ENCODE measurements at regions not wholly inside any gene's neighbourhood (a gene's known extent, or its start where the extent isn't known, plus 50 kb on each side); places are given as distances from the start of the nearest gene placed in this dataset.

GRCh38 chr17:77381185-77381700, 240.5 kb downstream of the SEC14L1 start:
- no peak for DNase-seq

DNA sequence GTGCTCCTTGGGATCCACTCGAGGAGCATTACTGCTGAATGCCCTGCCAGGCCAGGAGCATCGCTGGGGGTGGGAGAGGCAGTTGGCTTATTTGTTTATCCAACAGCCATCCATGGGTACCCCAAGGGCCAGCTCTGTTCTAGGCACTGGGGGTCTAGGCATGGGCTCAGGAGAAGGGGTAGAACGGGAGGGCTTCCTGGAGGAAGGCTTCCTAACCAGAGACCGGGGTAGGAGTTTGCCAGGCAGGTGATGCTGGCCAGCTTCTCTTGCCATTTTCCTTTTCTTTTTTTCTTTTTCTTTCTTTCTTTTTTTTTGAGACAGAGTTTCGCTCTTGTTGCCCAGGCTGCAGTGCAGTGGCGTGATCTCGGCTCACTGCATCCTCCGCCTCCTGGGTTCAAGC, 241.0 kb downstream of the SEC14L1 start:
- DNase-seq, result no peak

DNA sequence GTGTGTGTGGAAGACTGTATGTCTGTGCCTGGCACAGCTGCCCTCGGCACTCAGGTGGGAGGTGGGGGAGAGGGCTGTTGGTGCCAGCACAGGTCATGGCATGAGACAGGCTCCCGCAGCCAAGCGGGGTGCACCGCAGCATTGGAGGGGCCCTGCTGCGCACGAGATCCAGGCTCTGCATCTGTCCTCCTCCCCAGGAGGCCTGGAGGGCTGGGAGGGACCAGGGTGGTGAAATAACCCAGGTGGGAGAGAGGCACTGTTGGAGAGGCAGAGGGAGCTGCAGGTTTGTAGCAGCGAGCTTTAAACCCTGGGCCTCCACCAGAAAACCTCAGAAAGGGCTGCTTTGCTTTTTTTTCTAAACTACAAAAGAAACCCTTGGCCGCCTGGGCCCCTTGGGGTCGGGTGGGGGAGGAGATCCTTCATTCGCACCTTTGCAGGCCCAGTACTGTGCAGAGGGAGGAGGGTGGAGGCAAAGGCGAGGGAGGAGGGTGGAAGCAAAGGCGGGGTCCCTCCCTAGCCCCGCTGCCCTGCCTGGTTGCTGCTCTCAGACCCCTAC, 241.7 kb downstream of the SEC14L1 start:
- peak; percentile 52 for DNase-seq

- no peak for DNase-seq
These were observed 242.3 kb downstream of the SEC14L1 start for GRCh38 chr17:77382966-77383612.

DNA sequence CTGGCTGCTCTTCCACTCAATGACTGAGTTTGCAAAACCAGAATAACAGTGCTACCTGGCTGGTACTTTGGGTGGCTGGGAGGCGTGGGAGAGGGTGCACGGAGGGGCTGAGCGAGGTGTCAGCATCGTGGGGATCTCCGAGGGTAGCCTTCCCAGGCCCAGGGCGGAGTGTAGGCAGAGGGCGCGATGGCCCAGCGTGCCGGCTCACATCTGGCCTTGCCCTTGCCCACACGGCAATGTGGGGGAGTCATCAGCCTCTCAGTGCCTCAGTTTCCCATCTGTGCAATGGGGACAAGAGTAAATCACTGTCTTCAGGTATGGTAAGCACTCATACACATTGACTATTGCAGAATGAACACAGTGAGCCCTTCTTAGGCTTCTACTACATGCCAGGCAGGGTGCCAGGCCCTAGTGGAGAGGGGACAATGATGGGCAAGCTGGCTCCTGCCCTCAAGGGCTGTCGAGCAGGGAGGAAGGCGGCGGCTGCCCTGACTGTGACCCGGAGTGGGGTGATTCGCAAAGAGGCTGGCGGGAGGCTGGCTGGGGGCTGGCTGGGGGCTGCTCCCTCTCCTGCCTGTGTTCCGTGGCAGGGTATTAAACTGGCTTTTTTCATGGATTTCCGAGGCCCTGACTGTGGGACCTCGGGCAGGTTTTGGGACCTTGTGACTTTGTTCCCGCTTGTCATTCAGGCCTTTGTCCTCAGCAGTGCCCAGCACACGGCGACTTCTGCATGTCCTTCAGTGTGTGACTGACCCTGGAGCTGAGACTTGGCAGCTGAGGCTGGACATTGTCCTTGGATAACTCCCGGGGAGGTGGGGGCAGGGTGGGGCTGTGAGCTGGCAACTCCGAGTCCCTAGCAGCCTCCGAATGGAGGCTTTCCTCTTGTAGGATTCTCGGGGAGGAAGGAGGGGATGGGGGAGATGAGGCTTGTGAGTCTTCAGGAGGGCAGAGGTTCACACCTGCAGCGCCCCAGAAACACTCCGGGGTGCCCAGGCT, 243.1 kb downstream of the SEC14L1 start:
- DNase-seq, result no peak

- no peak for DNase-seq
These were observed 245.2 kb downstream of the SEC14L1 start for GRCh38 chr17:77385750-77386501.

GRCh38 chr17:77386502-77387192, 245.9 kb downstream of the SEC14L1 start:
- no peak for DNase-seq

GRCh38 chr17:77387891-77388290, 247.1 kb downstream of the SEC14L1 start:
- DNase-seq, result no peak

DNA sequence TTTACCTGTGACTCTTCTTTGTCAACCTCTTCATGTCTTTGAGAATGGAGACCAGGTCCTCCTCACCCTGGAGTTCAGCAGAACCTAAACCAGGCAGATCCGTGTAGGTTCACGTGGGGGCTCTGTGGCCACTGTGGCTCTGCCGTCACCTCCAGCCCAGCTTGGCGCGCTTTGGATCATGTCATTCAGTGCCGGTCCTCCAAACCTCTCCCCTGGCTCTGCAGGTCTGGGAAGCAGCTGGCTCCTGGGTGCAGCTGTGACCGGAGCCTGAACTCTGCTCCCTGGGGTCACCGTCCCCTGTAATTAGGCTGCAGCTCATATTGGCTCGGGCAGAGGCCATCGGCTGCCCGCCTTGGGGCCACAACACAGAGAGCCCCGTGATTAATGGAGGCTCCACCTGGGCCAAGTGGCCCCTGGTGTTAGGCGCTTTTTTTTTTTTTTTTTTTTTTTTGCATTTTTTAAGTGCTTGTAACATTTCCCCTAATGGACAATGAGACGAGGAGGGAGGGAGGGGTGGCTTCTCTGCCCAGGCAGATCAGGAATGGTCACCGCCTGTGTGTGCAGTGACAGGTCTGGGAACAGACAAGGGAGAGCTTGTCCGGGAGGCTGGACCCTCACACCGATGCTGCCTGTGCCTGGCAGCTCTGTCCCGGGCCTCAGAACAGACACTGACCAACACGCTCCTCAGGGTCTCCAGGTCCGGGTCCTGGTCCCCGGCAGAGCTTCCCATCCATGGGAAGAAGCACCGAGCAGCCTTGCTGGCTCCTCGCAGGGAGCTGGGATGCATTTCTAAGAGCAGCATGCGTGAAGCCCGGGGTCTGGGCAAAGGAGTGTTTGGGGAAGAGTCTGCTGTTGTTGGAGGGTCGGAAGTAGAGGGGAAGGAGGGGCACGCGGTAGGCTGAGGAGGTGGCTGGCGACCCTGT, 247.9 kb downstream of the SEC14L1 start:
- no peak for DNase-seq

- DNase-seq, result no peak
These were observed 250.1 kb downstream of the SEC14L1 start for GRCh38 chr17:77390870-77391269.

DNA sequence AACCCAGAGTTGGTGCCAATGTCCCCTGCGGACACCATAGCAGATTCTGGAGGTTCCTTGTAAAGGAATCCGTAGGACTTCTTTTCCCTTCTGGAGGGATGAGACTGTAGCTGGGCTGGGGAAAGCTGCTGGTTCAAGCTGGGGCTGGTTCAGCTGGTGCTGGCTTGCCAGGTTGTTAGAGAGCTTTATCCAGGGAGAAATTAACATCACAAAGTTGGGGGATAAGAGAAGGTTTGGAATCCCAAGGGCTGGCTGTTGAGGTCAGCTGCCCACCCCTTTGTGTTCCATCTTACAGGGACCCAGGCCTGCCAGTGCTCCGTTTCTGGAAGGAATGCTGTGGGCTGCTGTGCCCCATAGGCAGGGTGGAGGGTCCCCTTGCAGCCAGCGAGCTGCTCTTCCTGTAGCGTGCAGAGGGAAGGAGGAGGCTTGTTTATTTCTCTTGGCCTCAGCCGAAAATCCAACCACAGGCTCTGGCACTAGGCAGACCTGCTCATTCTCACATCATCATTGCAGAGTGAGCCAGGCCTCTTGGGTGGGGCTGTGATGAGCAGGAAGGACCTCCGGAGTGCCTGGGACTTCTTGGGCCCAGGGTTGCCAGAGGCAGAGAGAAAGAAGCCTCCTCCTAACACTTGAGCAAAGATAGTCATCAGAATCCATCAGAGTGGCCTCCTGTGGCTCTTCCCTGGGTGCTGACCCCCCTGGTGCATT, 251.1 kb downstream of the SEC14L1 start:
- no peak for DNase-seq

GRCh38 chr17:77392376-77393273, 251.9 kb downstream of the SEC14L1 start:
- DNase-seq, result no peak

DNA sequence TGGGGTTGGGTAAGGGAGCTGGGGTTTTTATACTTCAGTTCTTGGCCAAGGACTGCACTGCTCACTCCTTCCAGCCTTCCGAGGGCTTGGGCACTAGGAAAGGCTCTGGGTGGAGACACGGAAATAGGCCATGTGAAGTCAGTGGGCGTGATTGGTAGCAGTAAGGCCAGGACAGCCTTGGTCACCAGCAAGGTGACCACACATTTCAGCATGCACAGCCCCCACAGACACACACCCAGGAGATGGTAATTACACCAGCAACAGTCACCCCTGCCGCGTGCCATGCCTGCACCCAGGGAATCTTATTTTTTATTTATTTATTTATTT, 252.5 kb downstream of the SEC14L1 start:
- no peak for DNase-seq

GRCh38 chr17:77393867-77394539, 253.2 kb downstream of the SEC14L1 start:
- no peak for DNase-seq

DNA sequence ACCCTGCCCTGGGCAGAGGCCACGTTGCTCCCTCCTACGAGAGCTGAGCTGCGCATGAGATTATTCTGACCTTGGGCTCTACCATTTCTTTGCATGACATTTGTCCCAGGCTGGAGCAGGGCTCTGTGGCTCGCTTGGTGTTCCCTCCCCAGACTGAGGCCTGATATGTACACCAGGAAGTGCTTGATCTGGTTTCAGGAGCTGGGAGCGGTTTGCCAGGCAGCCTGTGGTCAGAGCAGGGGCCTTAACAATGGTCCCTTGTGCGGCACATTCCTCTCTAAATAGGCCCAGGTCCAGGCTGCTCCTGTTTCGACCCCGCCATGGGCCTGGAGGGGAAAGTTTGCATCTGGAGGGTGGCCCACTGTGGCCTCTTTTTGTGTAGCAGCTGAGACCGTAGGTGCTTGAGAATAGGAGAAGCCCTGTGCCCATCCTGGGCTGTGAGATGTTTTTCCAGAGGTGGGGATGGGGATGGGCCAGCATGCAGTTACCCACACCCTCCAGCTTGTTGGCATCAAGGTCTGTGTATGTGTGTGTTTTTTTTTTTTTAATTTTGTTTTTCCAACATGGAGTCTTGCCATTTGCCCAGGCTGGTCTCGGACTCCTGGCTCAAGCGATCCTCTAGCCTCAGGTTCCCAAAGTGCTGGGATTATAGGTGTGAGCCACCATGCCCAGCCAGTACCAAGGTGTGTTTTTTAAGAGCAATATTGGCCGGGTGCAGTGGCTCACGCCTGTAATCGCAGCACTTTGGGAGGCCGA, 253.9 kb downstream of the SEC14L1 start:
- DNase-seq, result no peak

DNA sequence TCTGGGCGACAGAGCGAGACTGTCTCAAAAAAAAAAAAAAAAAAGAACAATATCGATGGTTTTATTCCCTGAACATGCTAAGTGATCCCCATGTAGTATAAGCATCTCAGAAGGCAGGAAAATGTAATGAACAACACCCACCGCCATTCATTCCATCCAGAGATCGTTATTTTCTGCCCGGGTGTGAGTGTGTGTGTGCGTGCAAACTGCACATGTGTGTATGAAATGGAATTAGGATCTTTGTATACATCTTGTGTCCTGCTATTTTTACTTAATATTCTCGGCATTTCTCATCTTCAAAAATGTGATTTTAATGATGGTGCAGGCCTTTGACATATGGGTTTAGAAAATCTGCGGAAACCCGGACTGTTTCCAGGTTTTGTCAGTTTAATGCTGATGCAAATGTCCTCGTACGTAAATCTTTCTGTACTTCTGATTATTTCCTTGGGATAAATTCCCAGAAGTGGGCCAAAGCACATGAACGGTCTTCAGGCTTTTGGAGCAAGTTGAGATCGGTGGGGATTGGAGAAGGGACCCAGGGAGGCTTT, 254.8 kb downstream of the SEC14L1 start:
- DNase-seq, result no peak

DNA sequence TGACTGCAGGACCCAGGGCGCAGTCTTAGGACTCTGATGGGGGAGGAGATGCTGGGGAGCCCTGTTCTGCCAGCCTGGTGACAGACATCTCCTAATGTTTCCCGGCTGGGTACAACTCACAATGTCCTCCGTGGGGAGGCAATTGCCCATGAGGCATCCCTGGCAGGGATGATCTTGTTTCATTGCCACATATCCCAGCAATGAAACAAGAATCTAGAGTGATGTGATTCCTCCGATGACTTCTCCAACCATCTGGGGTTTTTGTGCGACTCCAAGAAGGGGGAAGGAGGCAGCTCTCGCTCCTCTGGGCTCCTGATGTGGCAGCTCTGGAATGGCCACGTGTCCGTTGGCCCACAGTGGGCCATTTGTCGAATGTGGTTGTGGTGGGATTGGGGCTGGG, 255.8 kb downstream of the SEC14L1 start:
- no peak for DNase-seq

DNA sequence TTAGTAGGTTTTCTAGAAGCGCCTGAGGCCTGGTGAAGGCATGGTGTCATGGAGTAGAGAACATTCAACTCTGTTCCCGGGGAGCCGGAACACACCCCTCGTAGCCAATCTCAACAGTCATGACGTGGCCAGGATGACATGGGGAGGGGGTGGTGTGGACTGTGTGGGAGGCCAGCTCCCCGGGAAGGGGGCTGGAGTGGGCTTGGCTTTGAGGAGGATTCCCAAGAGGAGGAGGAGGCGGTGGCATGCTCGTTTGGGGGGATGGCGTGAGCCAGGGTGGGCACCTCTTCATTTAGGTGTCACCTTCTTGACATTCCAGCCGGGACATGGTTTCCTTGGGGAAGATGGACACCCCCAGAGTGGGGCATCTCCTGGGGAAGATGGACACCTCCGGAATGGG, 257.5 kb downstream of the SEC14L1 start:
- no peak for DNase-seq
